ENCODE measurements at regions not wholly inside any gene's neighbourhood (a gene's known extent, or its start where the extent isn't known, plus 50 kb on each side); places are given as distances from the start of the nearest gene placed in this dataset.

GRCh38 chr17:77691216-77692085, 267.1 kb upstream of the TNRC6C start:
- TF ChIP-seq, protein P1, sequence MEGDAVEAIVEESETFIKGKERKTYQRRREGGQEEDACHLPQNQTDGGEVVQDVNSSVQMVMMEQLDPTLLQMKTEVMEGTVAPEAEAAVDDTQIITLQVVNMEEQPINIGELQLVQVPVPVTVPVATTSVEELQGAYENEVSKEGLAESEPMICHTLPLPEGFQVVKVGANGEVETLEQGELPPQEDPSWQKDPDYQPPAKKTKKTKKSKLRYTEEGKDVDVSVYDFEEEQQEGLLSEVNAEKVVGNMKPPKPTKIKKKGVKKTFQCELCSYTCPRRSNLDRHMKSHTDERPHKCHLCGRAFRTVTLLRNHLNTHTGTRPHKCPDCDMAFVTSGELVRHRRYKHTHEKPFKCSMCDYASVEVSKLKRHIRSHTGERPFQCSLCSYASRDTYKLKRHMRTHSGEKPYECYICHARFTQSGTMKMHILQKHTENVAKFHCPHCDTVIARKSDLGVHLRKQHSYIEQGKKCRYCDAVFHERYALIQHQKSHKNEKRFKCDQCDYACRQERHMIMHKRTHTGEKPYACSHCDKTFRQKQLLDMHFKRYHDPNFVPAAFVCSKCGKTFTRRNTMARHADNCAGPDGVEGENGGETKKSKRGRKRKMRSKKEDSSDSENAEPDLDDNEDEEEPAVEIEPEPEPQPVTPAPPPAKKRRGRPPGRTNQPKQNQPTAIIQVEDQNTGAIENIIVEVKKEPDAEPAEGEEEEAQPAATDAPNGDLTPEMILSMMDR (IDR thresholded peaks at IDR 0.05) = no peak
- no peak for TF ChIP-seq POLR2A (IDR thresholded peaks at IDR 0.05)
